ENCODE measurements at regions not wholly inside any gene's neighbourhood (a gene's known extent, or its start where the extent isn't known, plus 50 kb on each side); places are given as distances from the start of the nearest gene placed in this dataset.

GRCh38 chr1:60470246-60470645 lies 396.7 kb upstream of the C1orf87 start:
- Histone ChIP-seq H3K23ac (ENCODE audit: insufficient read length, low read depth, low read length) (no peak overlapping the region), H4K5ac (ENCODE audit: insufficient read length, low read depth, low read length) (no peak overlapping the region), H3K4me2 (ENCODE audit: insufficient read depth, insufficient read length, low read length) (no peak overlapping the region), H3K14ac (ENCODE audit: insufficient read depth, low read length) (no peak overlapping the region), H3K27me3 (ENCODE audit: insufficient read depth, low read length) (no peaks in the 10 kb centered on the region), H3K4me1 (ENCODE audit: insufficient read depth, low read length) (no peaks in the 10 kb centered on the region), H2AFZ (ENCODE audit: low read length) (no peak overlapping the region), H3K18ac (ENCODE audit: insufficient read length, low read depth, low read length) (no peak overlapping the region), H4K20me1 (ENCODE audit: control insufficient read depth, insufficient read depth, insufficient read length) (no peaks in the 10 kb centered on the region), H2BK5ac (ENCODE audit: insufficient read length, low read length) (no peak overlapping the region), H3K9me3 (ENCODE audit: control insufficient read depth, low read depth, low read length) (no peaks in the 10 kb centered on the region), H4K8ac (replicated peaks; ENCODE audit: insufficient read length, low read depth, low read length) (no peak overlapping the region), H2BK20ac (ENCODE audit: low read depth, low read length, poor library complexity, severe bottlenecking) (no peak overlapping the region), H2AK5ac (ENCODE audit: insufficient read length, low read length) (no peak overlapping the region), H3K56ac (ENCODE audit: insufficient read length, low read depth, low read length) (no peak overlapping the region), H3K9ac (ENCODE audit: extremely low read depth, insufficient read length, low read length) (no peak overlapping the region), H3T11ph (ENCODE audit: low read length) (no peak overlapping the region), H3K79me1 (ENCODE audit: insufficient read depth, low read depth, low read length, poor library complexity, severe bottlenecking) (no peaks in the 10 kb centered on the region), H3K23me2 (ENCODE audit: insufficient read length, low read depth, low read length, poor library complexity, severe bottlenecking) (no peaks in the 10 kb centered on the region), H3K79me2 (ENCODE audit: insufficient read depth, low read length) (no peaks in the 10 kb centered on the region), H2BK120ac (ENCODE audit: low read depth, low read length, poor library complexity, severe bottlenecking) (no peak overlapping the region), H2BK15ac (ENCODE audit: low read depth, low read length) (no peak overlapping the region), H4K91ac (ENCODE audit: insufficient read length, low read depth, low read length) (no peak overlapping the region), H3K27ac (ENCODE audit: insufficient read length, low read depth, low read length) (no peak overlapping the region), H3K4ac (ENCODE audit: low read depth, low read length) (no peak overlapping the region), H2BK12ac (ENCODE audit: insufficient read length, low read depth, low read length) (no peak overlapping the region)
- Mint-ChIP-seq H3K9me3 (no peaks in the 10 kb centered on the region), H3K4me3 (no peak overlapping the region), H3K36me3 (ENCODE audit: insufficient read depth in 1 of 3, low read depth in 3 of 3) (no peaks in the 10 kb centered on the region), H3K4me1 (no peaks in the 10 kb centered on the region), H3K27ac (no peak overlapping the region), H3K27me3 (ENCODE audit: low read depth) (no peaks in the 10 kb centered on the region)
- DNase-seq, result no peak
- no CpG with 5 or more reads among the region's 1 CpG for WGBS (ENCODE audit: extremely low coverage, insufficient read length, low lambda C conversion rate)
- no peak for TF ChIP-seq CTCF (conservative IDR thresholded peaks at IDR 0.05)
